ENCODE measurements at regions not wholly inside any gene's neighbourhood (a gene's known extent, or its start where the extent isn't known, plus 50 kb on each side); places are given as distances from the start of the nearest gene placed in this dataset.

DNA sequence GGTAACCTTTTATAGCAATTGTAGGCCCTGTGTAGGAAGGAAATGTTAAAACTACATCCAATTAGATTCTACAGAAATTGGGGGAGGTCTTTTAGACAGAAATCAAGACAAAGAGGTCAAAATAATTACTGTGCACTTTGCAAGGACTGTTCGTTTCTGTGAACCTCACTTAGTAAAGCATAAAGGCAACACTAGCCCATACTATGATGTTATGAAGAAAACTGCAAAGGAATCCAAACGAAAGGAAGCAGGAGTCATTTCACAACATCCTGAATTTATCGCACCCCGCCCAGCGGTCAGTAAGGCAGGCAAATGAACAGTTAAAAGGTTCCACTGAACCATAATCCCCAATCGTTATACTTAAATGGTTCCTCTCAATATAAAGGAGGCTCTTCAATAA lies 429.5 kb upstream of the ARID1B start:
- Histone ChIP-seq H3K27ac (no peak overlapping the region), H3K4me1 (no peaks in the 10 kb centered on the region), H3K9me3 (no peaks in the 10 kb centered on the region), H3K36me3 (no peaks in the 10 kb centered on the region), H3K27me3 (no peaks in the 10 kb centered on the region), H3K4me3 (no peak overlapping the region)
- DNase-seq (ENCODE audit: low spot score in 2 of 2) = no peak
- TF ChIP-seq, protein P1, sequence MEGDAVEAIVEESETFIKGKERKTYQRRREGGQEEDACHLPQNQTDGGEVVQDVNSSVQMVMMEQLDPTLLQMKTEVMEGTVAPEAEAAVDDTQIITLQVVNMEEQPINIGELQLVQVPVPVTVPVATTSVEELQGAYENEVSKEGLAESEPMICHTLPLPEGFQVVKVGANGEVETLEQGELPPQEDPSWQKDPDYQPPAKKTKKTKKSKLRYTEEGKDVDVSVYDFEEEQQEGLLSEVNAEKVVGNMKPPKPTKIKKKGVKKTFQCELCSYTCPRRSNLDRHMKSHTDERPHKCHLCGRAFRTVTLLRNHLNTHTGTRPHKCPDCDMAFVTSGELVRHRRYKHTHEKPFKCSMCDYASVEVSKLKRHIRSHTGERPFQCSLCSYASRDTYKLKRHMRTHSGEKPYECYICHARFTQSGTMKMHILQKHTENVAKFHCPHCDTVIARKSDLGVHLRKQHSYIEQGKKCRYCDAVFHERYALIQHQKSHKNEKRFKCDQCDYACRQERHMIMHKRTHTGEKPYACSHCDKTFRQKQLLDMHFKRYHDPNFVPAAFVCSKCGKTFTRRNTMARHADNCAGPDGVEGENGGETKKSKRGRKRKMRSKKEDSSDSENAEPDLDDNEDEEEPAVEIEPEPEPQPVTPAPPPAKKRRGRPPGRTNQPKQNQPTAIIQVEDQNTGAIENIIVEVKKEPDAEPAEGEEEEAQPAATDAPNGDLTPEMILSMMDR (IDR thresholded peaks at IDR 0.05) = no peak
- intact Hi-C loops (cut with DNase I) = no loop called here

DNA sequence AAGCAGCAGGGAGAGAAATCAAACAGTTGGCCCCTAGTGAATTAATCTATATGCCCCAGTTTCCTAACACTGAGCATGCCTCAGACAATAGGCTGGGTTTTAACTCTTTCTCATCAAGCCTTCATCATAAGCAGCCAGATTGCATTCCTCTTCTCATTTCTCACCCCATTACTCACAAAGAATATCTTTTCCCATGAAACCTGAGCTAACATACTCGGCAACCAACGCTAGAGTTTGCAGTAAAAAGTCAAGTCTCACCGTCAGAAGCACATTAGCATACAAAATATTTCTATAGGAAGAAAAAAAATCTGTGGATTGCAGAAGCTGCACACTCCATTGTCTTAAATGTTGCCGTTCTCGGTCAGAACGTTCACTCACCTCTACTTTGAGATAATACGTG lies 429.9 kb upstream of the ARID1B start:
- H3K27me3 ChIP-seq = no peaks in the 10 kb centered on the region
- no peaks in the 10 kb centered on the region for H3K4me1 ChIP-seq
- no peak overlapping the region for H3K27ac ChIP-seq
- no peaks in the 10 kb centered on the region for H3K9me3 ChIP-seq
- H3K36me3 ChIP-seq = no peaks in the 10 kb centered on the region
- intact Hi-C loops (cut with DNase I) = no loop called here
- TF ChIP-seq, protein P1 (IDR thresholded peaks at IDR 0.05) = no peak
- DNase-seq (ENCODE audit: low spot score in 2 of 2) = no peak
- no peak overlapping the region for H3K4me3 ChIP-seq

DNA sequence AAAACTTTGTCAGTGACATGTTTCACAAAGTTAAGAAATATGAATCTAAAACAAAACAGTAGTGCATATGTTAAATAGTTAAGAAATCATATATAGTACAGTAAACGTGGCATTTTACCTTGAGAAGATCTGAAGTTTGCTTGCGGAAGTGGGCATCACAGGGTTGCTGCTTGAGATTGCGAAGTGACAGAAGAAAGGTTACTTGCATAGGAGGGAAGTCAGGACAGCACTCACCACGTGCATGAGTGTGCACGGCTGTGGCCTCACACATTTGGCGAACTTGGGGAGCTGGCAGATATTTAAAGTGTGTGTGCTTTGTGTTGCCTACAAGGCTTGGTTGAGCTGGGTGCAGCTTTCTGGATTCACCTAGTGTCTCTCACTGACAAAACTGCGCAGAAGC lies 431.5 kb upstream of the ARID1B start:
- DNase-seq (ENCODE audit: low spot score in 2 of 2) = no peak
- Histone ChIP-seq H3K27me3 (no peaks in the 10 kb centered on the region), H3K4me3 (no peak overlapping the region), H3K36me3 (no peaks in the 10 kb centered on the region), H3K9me3 (no peaks in the 10 kb centered on the region), H3K4me1 (no peaks in the 10 kb centered on the region), H3K27ac (no peak overlapping the region)
- TF ChIP-seq, protein P1 (IDR thresholded peaks at IDR 0.05) = no peak
- intact Hi-C loops (cut with DNase I) = no loop called here

DNA sequence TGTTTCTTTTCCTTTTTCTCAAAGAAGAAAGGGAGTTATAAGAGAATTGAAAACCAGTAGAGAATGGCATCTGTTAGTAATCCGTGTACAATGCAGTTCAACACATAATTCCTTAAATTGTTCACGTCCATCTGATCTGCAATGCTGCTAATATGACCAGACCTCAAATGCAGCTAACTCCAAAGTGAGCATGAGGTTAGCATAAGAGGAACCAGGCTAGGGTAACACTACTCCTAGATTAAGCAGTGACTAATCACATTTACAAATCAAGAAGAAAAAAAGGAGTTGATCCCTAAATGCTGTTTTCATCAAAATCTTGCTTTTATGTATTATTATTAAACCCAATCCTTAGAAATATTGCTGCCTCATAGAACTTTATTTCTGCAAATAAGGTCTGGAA lies 432.7 kb upstream of the ARID1B start:
- no peaks in the 10 kb centered on the region for H3K4me1 ChIP-seq
- TF ChIP-seq, protein P1 (IDR thresholded peaks at IDR 0.05) = no peak
- H3K27me3 ChIP-seq = no peaks in the 10 kb centered on the region
- intact Hi-C loops (cut with DNase I) = no loop called here
- DNase-seq (ENCODE audit: low spot score in 2 of 2) = no peak
- no peaks in the 10 kb centered on the region for H3K9me3 ChIP-seq
- H3K4me3 ChIP-seq = no peak overlapping the region
- no peaks in the 10 kb centered on the region for H3K36me3 ChIP-seq
- no peak overlapping the region for H3K27ac ChIP-seq

DNA sequence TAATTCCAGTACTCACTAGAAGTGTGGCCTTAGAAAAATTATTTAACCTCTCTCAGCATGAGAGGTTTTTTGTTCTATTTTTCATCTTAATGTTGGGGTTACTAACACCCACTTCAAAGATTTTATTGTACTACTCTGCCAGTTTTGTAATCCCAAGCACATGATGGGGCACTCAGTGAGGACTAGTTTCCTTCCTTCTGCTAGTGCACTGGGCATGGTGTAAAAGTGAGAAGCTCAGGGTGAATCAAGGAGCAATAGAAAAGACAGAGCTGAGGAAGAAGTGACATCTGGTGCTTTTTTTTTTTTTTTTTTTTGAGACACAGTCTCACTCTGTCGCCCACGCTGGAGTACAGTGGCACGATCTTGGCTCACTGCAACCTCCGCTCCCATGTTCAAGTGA lies 439.4 kb upstream of the ARID1B start:
- DNase-seq (ENCODE audit: low spot score in 2 of 2) = no peak
- no peak overlapping the region for H3K27ac ChIP-seq
- H3K9me3 ChIP-seq = peaks cover 0 to under 1% of the 10 kb centered on the region in 2 donors
- H3K27me3 ChIP-seq = no peaks in the 10 kb centered on the region
- TF ChIP-seq, protein P1 (IDR thresholded peaks at IDR 0.05) = no peak
- H3K4me3 ChIP-seq = no peak overlapping the region
- intact Hi-C loops (cut with DNase I) = no loop called here
- H3K4me1 ChIP-seq = no peaks in the 10 kb centered on the region
- no peaks in the 10 kb centered on the region for H3K36me3 ChIP-seq

DNA sequence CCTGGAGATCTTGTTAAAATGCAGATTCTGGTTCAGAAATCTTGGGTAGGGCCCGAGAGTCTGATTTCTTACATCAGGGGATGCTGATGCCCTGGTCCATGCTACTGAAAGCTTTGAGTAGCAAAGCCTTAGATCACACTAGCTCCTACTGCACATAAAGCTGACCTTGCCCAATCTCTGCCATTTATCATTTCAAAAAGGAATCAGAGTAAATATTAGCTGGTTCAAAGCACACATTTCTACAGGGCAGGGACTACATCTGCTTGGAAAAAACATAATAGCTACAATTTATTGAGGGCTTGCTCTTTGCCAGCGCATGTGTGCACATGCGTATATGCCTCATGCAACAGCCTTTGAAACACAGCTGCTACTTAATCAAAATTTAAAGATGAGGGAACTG lies 440.4 kb upstream of the ARID1B start:
- TF ChIP-seq, protein P1 (IDR thresholded peaks at IDR 0.05) = no peak
- H3K27me3 ChIP-seq = no peaks in the 10 kb centered on the region
- H3K27ac ChIP-seq = no peak overlapping the region
- no peak for DNase-seq (ENCODE audit: low spot score in 2 of 2)
- no peaks in the 10 kb centered on the region for H3K4me1 ChIP-seq
- no peaks in the 10 kb centered on the region for H3K36me3 ChIP-seq
- H3K9me3 ChIP-seq = peaks cover 0 to 9% of the 10 kb centered on the region in 2 donors
- intact Hi-C loops (cut with DNase I) = no loop called here
- no peak overlapping the region for H3K4me3 ChIP-seq

Measured in ascending aorta (tissue), 2 donors.